ENCODE measurements at regions not wholly inside any gene's neighbourhood (a gene's known extent, or its start where the extent isn't known, plus 50 kb on each side); places are given as distances from the start of the nearest gene placed in this dataset.

DNA sequence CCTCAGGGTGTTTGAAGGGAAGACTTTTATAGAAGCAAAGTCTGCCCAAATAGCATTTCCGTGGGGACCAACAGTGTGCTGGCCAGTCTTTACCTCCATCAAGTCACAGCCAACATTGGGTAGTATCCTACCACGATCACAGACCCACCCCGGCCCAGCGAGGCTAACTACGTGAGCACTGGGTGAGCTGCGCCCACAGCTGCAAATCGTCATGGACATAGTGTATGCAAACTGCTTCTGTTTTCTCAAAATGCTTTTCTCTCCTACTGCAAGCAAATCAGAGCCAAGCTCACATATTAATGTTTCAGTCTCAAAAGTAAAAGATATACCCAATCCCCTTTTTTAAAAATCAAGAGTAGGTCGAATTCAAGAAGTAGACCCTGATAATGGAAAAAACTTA lies 592.8 kb upstream of the CDH4 start:
- no peak for DNase-seq
- Histone ChIP-seq H3K27ac (no peak overlapping the region), H3K4me3 (no peak overlapping the region), H3K27me3 (no peaks in the 10 kb centered on the region), H3K4me1 (no peaks in the 10 kb centered on the region), H3K9me3 (no peaks in the 10 kb centered on the region), H3K36me3 (no peaks in the 10 kb centered on the region)
- intact Hi-C loops (cut with DNase I; ENCODE audit: low total_unique reads): no loop called here
- TF ChIP-seq CTCF (IDR thresholded peaks at IDR 0.05) (no peak), POLR2A (IDR thresholded peaks at IDR 0.05) (no peak)

- TF ChIP-seq CTCF (IDR thresholded peaks at IDR 0.05): no peak
- no peak for TF ChIP-seq POLR2A (IDR thresholded peaks at IDR 0.05)
- no peaks in the 10 kb centered on the region for H3K27me3 ChIP-seq
- intact Hi-C loops (cut with DNase I; ENCODE audit: low total_unique reads): no loop called here
- no peaks in the 10 kb centered on the region for H3K9me3 ChIP-seq
- no peaks in the 10 kb centered on the region for H3K36me3 ChIP-seq
- no peak for DNase-seq
- no peak overlapping the region for H3K27ac ChIP-seq
- no peak overlapping the region for H3K4me3 ChIP-seq
- H3K4me1 ChIP-seq: no peaks in the 10 kb centered on the region
Observed at GRCh38 chr20:60662307-60662706, 589.8 kb upstream of the CDH4 start.

- intact Hi-C loops (cut with DNase I; ENCODE audit: low total_unique reads): no loop called here
- TF ChIP-seq CTCF (IDR thresholded peaks at IDR 0.05) (no peak), POLR2A (IDR thresholded peaks at IDR 0.05) (no peak)
- no peaks in the 10 kb centered on the region for H3K36me3 ChIP-seq
- H3K9me3 ChIP-seq: no peaks in the 10 kb centered on the region
- DNase-seq: no peak
- no peak overlapping the region for H3K4me3 ChIP-seq
- H3K27ac ChIP-seq: no peak overlapping the region
- no peaks in the 10 kb centered on the region for H3K27me3 ChIP-seq
- H3K4me1 ChIP-seq: no peaks in the 10 kb centered on the region
Observed at GRCh38 chr20:60664106-60664505, 588.0 kb upstream of the CDH4 start.

- no peak overlapping the region for H3K4me3 ChIP-seq
- H3K4me1 ChIP-seq: no peaks in the 10 kb centered on the region
- TF ChIP-seq CTCF (IDR thresholded peaks at IDR 0.05) (no peak), POLR2A (IDR thresholded peaks at IDR 0.05) (no peak)
- no peaks in the 10 kb centered on the region for H3K9me3 ChIP-seq
- DNase-seq: no peak
- intact Hi-C loops (cut with DNase I; ENCODE audit: low total_unique reads): no loop called here
- no peaks in the 10 kb centered on the region for H3K36me3 ChIP-seq
- H3K27me3 ChIP-seq: no peaks in the 10 kb centered on the region
- H3K27ac ChIP-seq: no peak overlapping the region
Observed at GRCh38 chr20:60667641-60668040, 584.4 kb upstream of the CDH4 start.

DNA sequence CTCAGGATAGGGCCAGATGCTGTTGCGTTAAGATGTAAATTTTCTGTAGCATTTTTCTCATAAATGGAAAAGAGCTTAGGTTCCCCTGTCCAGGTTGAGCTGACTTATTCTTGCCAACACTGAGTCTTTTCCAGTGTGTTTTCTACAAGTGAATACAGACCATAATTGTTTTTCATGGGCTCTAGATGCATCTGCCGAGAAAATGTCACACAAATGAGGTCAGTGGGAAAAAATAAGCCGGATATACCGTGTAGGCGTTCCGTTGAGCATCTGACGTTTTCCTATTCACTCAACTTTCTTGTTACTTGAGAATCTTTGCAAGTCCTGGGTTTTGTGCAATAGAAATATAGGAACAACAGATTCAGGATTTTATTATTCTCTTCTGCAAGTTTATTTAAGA lies 582.9 kb upstream of the CDH4 start:
- TF ChIP-seq POLR2A (IDR thresholded peaks at IDR 0.05) (no peak), CTCF (IDR thresholded peaks at IDR 0.05) (no peak)
- H3K4me1 ChIP-seq: no peaks in the 10 kb centered on the region
- no peak overlapping the region for H3K4me3 ChIP-seq
- no peak overlapping the region for H3K27ac ChIP-seq
- H3K27me3 ChIP-seq: no peaks in the 10 kb centered on the region
- DNase-seq: no peak
- no peaks in the 10 kb centered on the region for H3K9me3 ChIP-seq
- no peaks in the 10 kb centered on the region for H3K36me3 ChIP-seq
- intact Hi-C loops (cut with DNase I; ENCODE audit: low total_unique reads): no loop called here

Measured in uterus (tissue), 3 donors.